Thyroid gland (tissue), 4 donors: ENCODE measurements at regions not wholly inside any gene's neighbourhood (a gene's known extent, or its start where the extent isn't known, plus 50 kb on each side); places are given as distances from the start of the nearest gene placed in this dataset.

Experiments
- POLR2A ChIP-seq, 2 donors: fragments of 450-650 bp; IDR thresholded peaks; one replicate each; pipeline ENCODE4 v1.6.1; 2017; ENCODE audit warnings: antibody characterized with exemption in 2 of 2, mild to moderate bottlenecking in 2 of 2, moderate library complexity in 1 of 2
- TF ChIP-seq, protein P1 (sequence below), 6 experiments: fragments of 200-600 bp in 3 of 6; fragments of 450-650 bp in 3 of 6; sonication (generic) in 3 of 6; IDR thresholded peaks; one replicate each; pipeline ENCODE4 v1.5.1; 2016 to 2019; ENCODE audit warnings: antibody characterized with exemption in 6 of 6, mild to moderate bottlenecking in 2 of 6, inconsistent platforms in 1 of 6, moderate library complexity in 1 of 6

DNA sequence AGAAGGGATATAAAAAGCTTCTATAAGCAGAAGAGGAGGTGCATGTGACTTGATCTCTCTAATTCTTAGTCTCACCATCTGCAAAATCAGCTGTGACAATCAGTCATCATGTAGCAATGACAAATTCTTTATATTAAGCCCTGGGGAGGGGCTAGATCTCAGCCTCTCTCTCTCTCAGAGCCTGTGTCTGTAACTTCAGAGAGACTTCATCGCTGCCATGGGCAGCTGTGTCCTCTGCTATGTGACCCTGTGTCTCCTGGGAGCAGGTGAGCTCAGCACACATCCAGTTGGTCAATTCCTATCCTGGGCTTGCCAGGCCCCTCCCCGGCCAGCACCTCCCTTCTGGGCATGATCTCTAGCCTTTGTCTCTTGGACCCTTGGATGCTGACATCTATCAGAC, 109.6 kb downstream of the ANKRD18B start:
- TF ChIP-seq, protein P1, sequence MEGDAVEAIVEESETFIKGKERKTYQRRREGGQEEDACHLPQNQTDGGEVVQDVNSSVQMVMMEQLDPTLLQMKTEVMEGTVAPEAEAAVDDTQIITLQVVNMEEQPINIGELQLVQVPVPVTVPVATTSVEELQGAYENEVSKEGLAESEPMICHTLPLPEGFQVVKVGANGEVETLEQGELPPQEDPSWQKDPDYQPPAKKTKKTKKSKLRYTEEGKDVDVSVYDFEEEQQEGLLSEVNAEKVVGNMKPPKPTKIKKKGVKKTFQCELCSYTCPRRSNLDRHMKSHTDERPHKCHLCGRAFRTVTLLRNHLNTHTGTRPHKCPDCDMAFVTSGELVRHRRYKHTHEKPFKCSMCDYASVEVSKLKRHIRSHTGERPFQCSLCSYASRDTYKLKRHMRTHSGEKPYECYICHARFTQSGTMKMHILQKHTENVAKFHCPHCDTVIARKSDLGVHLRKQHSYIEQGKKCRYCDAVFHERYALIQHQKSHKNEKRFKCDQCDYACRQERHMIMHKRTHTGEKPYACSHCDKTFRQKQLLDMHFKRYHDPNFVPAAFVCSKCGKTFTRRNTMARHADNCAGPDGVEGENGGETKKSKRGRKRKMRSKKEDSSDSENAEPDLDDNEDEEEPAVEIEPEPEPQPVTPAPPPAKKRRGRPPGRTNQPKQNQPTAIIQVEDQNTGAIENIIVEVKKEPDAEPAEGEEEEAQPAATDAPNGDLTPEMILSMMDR (IDR thresholded peaks at IDR 0.05), result no peak
- no peak for TF ChIP-seq POLR2A (IDR thresholded peaks at IDR 0.05)
